Posterior cingulate gyrus (tissue), 11 donors: ENCODE measurements at regions not wholly inside any gene's neighbourhood (a gene's known extent, or its start where the extent isn't known, plus 50 kb on each side); places are given as distances from the start of the nearest gene placed in this dataset.

Experiments used
- DNase-seq, 10 donors: peaks; one replicate each; pipeline versions ENCODE4 v3.0.0 to v3.0.0-alpha.2; 2020 to 2021; ENCODE audit warnings: mixed read lengths in 3 of 10
- intact Hi-C: fragments of 100-400 bp; cut with DNase I; formaldehyde crosslinking; loops from one replicate; pipeline ENCODE4 v1.15.1; 2023

DNA sequence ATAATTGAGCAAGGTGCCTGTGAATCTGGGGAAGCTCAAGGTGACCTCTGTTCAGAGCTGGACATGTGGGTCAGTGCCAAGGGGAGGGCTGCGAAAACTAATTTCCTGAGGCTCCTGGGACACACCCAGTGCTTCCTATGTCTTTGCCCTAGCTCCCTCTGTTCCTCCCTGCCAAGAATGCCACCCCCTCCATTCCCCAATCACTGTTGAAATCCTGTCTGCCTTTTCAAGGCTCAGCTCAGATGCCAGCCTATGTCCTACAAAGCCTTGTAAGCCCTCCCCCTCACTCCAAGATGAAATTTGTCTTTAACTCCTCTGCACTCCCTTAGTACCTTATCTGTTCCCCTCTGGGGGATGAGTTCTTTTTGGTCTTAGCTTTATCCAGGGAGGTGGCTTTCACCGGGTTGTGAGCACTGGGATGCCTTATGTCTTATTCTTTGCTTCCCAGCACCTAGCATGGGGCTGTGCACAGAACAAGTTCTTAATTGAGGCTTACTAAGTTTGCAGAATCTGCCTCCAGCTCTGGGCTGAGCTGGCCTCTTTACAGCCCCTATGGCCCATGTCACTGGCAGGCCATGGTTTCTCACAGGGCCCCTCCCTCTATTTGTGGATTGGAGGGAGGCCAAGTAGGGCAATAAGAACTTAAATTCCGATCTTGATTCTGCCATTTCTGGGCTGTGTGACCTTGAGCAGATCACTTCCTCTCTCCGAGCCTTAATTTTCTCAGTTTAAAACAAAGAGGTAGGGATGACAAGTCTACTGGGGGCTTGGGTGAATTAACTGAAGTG lies 51.5 kb upstream of the EPB41L1 start:
- intact Hi-C loops = no loop called here
- DNase-seq = peak in 1 of 10 donors; percentile 69

GRCh38 chr20:36104244-36104643 lies 50.3 kb upstream of the EPB41L1 start:
- intact Hi-C loops = no loop called here
- peak in 1 of 10 donors; percentile 56 for DNase-seq
